Esophagus squamous epithelium (tissue), 4 donors: ENCODE measurements at regions not wholly inside any gene's neighbourhood (a gene's known extent, or its start where the extent isn't known, plus 50 kb on each side); places are given as distances from the start of the nearest gene placed in this dataset.

Experiments used
- CTCF ChIP-seq, 6 experiments: fragments of 450-650 bp in 4 of 6; fragments of 200-600 bp in 2 of 6; sonication (generic) in 2 of 6; IDR thresholded peaks; one replicate each; pipeline ENCODE4 v1.5.1; 2016 to 2019; ENCODE audit warnings: antibody characterized with exemption in 6 of 6, mild to moderate bottlenecking in 4 of 6, moderate library complexity in 4 of 6
- POLR2A ChIP-seq, 4 donors: fragments of 450-650 bp; IDR thresholded peaks; one replicate each; pipeline ENCODE4 v1.6.1; 2017; ENCODE audit warnings: antibody characterized with exemption in 4 of 4, mild to moderate bottlenecking in 4 of 4, moderate library complexity in 3 of 4

GRCh38 chr4:71210823-71211222, 128.0 kb upstream of the SLC4A4 start:
- no peak for TF ChIP-seq CTCF (IDR thresholded peaks at IDR 0.05)
- TF ChIP-seq POLR2A (IDR thresholded peaks at IDR 0.05) = no peak
